WTC11 (cell line): ENCODE measurements at regions not wholly inside any gene's neighbourhood (a gene's known extent, or its start where the extent isn't known, plus 50 kb on each side); places are given as distances from the start of the nearest gene placed in this dataset.

ENCODE experiments used
- ATAC-seq: fragments of 200-7000 bp; cut with Tn5 transposase; 2 replicates; pipeline ENCODE4 v1.10.0; 2021; ENCODE audit warnings: mild to moderate bottlenecking, moderate library complexity
- CTCF ChIA-PET: fragments of 300-600 bp; sonication (Branson Sonifier 250); formaldehyde crosslinking; loops from one replicate; lab custom pipeline; 2021; ENCODE audit warnings: antibody characterized with exemption; lab: Charles Lee
- POLR2A ChIA-PET: fragments of 350-600 bp; sonication (Branson Sonifier 250); formaldehyde crosslinking; loops from one replicate; lab custom pipeline; 2021; ENCODE audit warnings: antibody characterized with exemption; lab: Charles Lee
- DNase-seq: peaks from one replicate; pipeline ENCODE4 v3.0.0; 2021; ENCODE audit warnings: low spot score
- H3K27ac Mint-ChIP-seq: 2 replicates; pipeline ENCODE4 v1.8.0; 2021; ENCODE audit warnings: mixed read lengths
- H3K27me3 Mint-ChIP-seq: 2 replicates; pipeline ENCODE4 v1.8.0; 2021; ENCODE audit warnings: low read depth, mild to moderate bottlenecking, moderate library complexity, mixed read lengths
- H3K36me3 Mint-ChIP-seq: 2 replicates; pipeline ENCODE4 v1.8.0; 2021; ENCODE audit warnings: mixed read lengths
- H3K4me1 Mint-ChIP-seq: 2 replicates; pipeline ENCODE4 v1.8.0; 2022; ENCODE audit warnings: mixed read lengths
- H3K4me3 Mint-ChIP-seq: 2 replicates; pipeline ENCODE4 v1.8.0; 2021; ENCODE audit warnings: mild to moderate bottlenecking, moderate library complexity, mixed read lengths
- H3K9me3 Mint-ChIP-seq: 2 replicates; pipeline ENCODE4 v1.8.0; 2021; ENCODE audit warnings: mixed read lengths
- AFF4 ChIP-seq: sonication (generic); formaldehyde crosslinking; IDR thresholded peaks from 2 replicates; pipeline ENCODE4 v1.8.1; 2023; ENCODE audit warnings: mild to moderate bottlenecking, missing genetic modification reagents, borderline replicate concordance
- CDX4 ChIP-seq: fragments of 250-450 bp; sonication (Bioruptor Pico); IDR thresholded peaks from 2 replicates; pipeline ENCODE4 v1.9.0; 2021; ENCODE audit warnings: moderate library complexity, mild to moderate bottlenecking, inconsistent platforms, borderline replicate concordance
- CREM ChIP-seq: sonication (generic); formaldehyde crosslinking; IDR thresholded peaks from 2 replicates; pipeline ENCODE4 v1.8.1; 2022; ENCODE audit warnings: mild to moderate bottlenecking, missing genetic modification reagents, moderate library complexity
- ERG ChIP-seq: fragments of 250-450 bp; sonication (Bioruptor Pico); IDR thresholded peaks from 2 replicates; pipeline ENCODE4 v1.8.0; 2021; ENCODE audit warnings: mild to moderate bottlenecking
- GTF2I ChIP-seq: fragments of 250-450 bp; sonication (Bioruptor Pico); conservative IDR thresholded peaks from 2 replicates; pipeline ENCODE4 v1.4.0; 2021; ENCODE audit warnings: mild to moderate bottlenecking
- NR1H2 ChIP-seq: sonication (generic); formaldehyde crosslinking; IDR thresholded peaks from 2 replicates; pipeline ENCODE4 v1.9.0; 2021; ENCODE audit warnings: mild to moderate bottlenecking, moderate library complexity, missing genetic modification reagents
- OVOL2 ChIP-seq: fragments of 250-450 bp; sonication (Bioruptor Pico); IDR thresholded peaks from 2 replicates; pipeline ENCODE4 v1.9.0; 2021; ENCODE audit warnings: mild to moderate bottlenecking, borderline replicate concordance
- PRDM15 ChIP-seq: sonication (generic); formaldehyde crosslinking; IDR thresholded peaks from 2 replicates; pipeline ENCODE4 v1.8.0; 2022; ENCODE audit warnings: missing genetic modification reagents
- TEAD4 ChIP-seq: sonication (generic); formaldehyde crosslinking; IDR thresholded peaks from 2 replicates; pipeline ENCODE4 v1.8.0; 2022; ENCODE audit warnings: mild to moderate bottlenecking, missing genetic modification reagents
- TP53 ChIP-seq: sonication (generic); formaldehyde crosslinking; IDR thresholded peaks from 2 replicates; pipeline ENCODE4 v1.8.1; 2023; ENCODE audit warnings: mild to moderate bottlenecking, missing genetic modification reagents
- ZNF396 ChIP-seq: fragments of 250-450 bp; sonication (Bioruptor Pico); IDR thresholded peaks from 2 replicates; pipeline ENCODE4 v1.8.0; 2021; ENCODE audit warnings: mild to moderate bottlenecking, moderate library complexity, borderline replicate concordance
- ZNF425 ChIP-seq: fragments of 250-450 bp; sonication (Bioruptor Pico); conservative IDR thresholded peaks from 2 replicates; pipeline ENCODE4 v1.9.0; 2021; ENCODE audit warnings: mild to moderate bottlenecking
- ZSCAN18 ChIP-seq: fragments of 250-450 bp; sonication (Bioruptor Pico); IDR thresholded peaks from 2 replicates; pipeline ENCODE4 v2.1.2; 2022; ENCODE audit warnings: mild to moderate bottlenecking, moderate library complexity

- TF ChIP-seq ZNF425 (no peak), ERG (no peak), ZNF396 (CRISPR knock-in tag) (no peak)
- TF ChIP-seq, all 79 proteins: peak for 0
Observed at GRCh38 chr6:44006872-44007303, 120.4 kb downstream of the MRPL14 start (continued).

- H3K27me3 Mint-ChIP-seq, result peaks cover 38% of the 10 kb centered on the region
- H3K27ac Mint-ChIP-seq, result no peak overlapping the region
- no peak for DNase-seq
- no peak for TF ChIP-seq AFF4
- TF ChIP-seq CDX4 (CRISPR knock-in tag), result no peak
- no peak for TF ChIP-seq PRDM15
- TF ChIP-seq GTF2I (CRISPR knock-in tag), result no peak
- TF ChIP-seq TEAD4 (CRISPR knock-in tag), result no peak
- no peak for TF ChIP-seq NR1H2 (CRISPR knock-in tag)
- no peak for TF ChIP-seq ZSCAN18 (CRISPR knock-in tag)
- no peak for TF ChIP-seq OVOL2
- no peak for TF ChIP-seq CREM
- TF ChIP-seq TP53 (CRISPR knock-in tag), result no peak
- no peak for ATAC-seq
- no peak overlapping the region for H3K4me3 Mint-ChIP-seq
- POLR2A ChIA-PET, result no interaction called here
- CTCF ChIA-PET, result interaction anchor here (0.6 to 8.2 kb wide), 4 partner anchors 53 to 72 kb away, joined by 3 to 58 read pairs (median 22); no protein-coding TSS in a partner anchor
- H3K36me3 Mint-ChIP-seq, result no peaks in the 10 kb centered on the region
- no peaks in the 10 kb centered on the region for H3K9me3 Mint-ChIP-seq
- H3K4me1 Mint-ChIP-seq, result peaks cover 53% of the 10 kb centered on the region
Observed at GRCh38 chr6:44006123-44006871, 121.0 kb downstream of the MRPL14 start.
